ENCODE measurements at regions not wholly inside any gene's neighbourhood (a gene's known extent, or its start where the extent isn't known, plus 50 kb on each side); places are given as distances from the start of the nearest gene placed in this dataset.

DNA sequence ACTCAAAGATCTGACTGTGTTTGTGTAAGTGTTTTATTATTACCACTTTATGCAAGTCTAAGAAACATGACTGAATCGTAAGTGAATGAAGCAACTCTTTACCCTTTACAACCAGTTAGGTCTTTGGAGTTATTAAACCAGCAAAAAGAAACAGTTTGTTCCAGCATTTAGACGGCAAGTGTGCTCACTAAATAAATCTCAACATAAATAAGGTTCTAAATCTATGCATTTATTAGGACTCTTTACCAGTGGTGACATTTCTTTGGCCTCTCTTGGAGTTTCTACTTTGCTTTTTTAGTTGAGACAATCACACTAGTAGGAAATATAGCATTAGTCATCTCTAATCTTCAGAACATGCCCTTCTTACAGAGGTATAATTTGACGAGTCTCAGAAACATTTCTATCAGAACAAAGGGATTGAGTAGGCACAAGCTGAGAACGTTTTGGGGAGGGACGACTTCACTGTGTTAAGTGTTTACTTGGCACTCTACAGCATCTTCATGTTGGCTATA, 739.9 kb upstream of the NR2F2 start:
- Histone ChIP-seq H2BK120ac (replicated peaks; ENCODE audit: low read depth, low read length) (no peak overlapping the region), H4K8ac (ENCODE audit: extremely low read depth, insufficient read depth, low read length) (no peak overlapping the region), H2AK5ac (ENCODE audit: low read depth, low read length) (no peak overlapping the region), H3K14ac (ENCODE audit: insufficient read length) (no peak overlapping the region), H3K4me1 (replicated peaks in 1 of 4; ENCODE audit: control insufficient read depth in 3 of 4, insufficient read depth in 4 of 4, low read length in 3 of 4) (no peaks in the 10 kb centered on the region), H2BK5ac (ENCODE audit: low read depth, low read length) (no peak overlapping the region), H2BK12ac (ENCODE audit: low read depth, low read length) (no peak overlapping the region), H3K36me3 (ENCODE audit: control insufficient read depth in 2 of 4, insufficient read depth in 4 of 4, low read length in 3 of 4) (no peaks in the 10 kb centered on the region), H3K56ac (replicated peaks; ENCODE audit: insufficient read length, low read depth, low read length) (no peak overlapping the region), H3K9me3 (ENCODE audit: insufficient read depth in 2 of 2, low read depth in 1 of 2, low read length in 1 of 2) (no peaks in the 10 kb centered on the region), H3K18ac (ENCODE audit: extremely low read depth, low read length) (no peak overlapping the region), H3K9ac (replicated peaks in 1 of 4; ENCODE audit: extremely low read depth in 1 of 4, low read depth in 3 of 4, low read length in 3 of 4) (no peak overlapping the region), H3K4ac (replicated peaks; ENCODE audit: insufficient read length, low read depth, low read length) (no peak overlapping the region), H4K5ac (ENCODE audit: insufficient read length, low read depth, low read length) (no peak overlapping the region), H2BK15ac (ENCODE audit: low read length) (no peak overlapping the region), H3K27me3 (replicated peaks in 1 of 4; ENCODE audit: control insufficient read depth in 3 of 4, extremely low read depth in 1 of 4, insufficient read depth in 3 of 4, low read length in 3 of 4) (no peaks in the 10 kb centered on the region), H3K23me2 (ENCODE audit: low read depth, low read length) (no peaks in the 10 kb centered on the region), H3K4me2 (ENCODE audit: insufficient read depth in 1 of 2, low read depth in 2 of 2, low read length in 2 of 2) (no peak overlapping the region), H4K20me1 (replicated peaks in 1 of 2; ENCODE audit: control insufficient read depth in 1 of 2, insufficient read depth in 2 of 2, low read length in 2 of 2) (no peaks in the 10 kb centered on the region), H3K27ac (ENCODE audit: low read depth, low read length) (no peak overlapping the region), H3K23ac (ENCODE audit: insufficient read length) (no peak overlapping the region), H2BK20ac (ENCODE audit: low read length) (no peak overlapping the region), H3K79me2 (ENCODE audit: control insufficient read depth in 1 of 2, insufficient read depth in 2 of 2, low read length in 2 of 2) (no peaks in the 10 kb centered on the region), H2AFZ (ENCODE audit: low read length) (peak overlapping the region; percentile 38; the same call in 1 of the 2 replicates), H4K91ac (replicated peaks; ENCODE audit: insufficient read length, low read length) (no peak overlapping the region), H3K79me1 (ENCODE audit: low read depth, low read length) (no peaks in the 10 kb centered on the region), H3K4me3 (ENCODE audit: extremely low read depth in 1 of 4, insufficient read depth in 2 of 4, low read depth in 3 of 4, low read length in 4 of 4) (no peak overlapping the region)
- TF ChIP-seq, protein P1, sequence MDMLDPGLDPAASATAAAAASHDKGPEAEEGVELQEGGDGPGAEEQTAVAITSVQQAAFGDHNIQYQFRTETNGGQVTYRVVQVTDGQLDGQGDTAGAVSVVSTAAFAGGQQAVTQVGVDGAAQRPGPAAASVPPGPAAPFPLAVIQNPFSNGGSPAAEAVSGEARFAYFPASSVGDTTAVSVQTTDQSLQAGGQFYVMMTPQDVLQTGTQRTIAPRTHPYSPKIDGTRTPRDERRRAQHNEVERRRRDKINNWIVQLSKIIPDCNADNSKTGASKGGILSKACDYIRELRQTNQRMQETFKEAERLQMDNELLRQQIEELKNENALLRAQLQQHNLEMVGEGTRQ (IDR thresholded peaks at IDR 0.05; ENCODE audit: low read length) = no peak
- no peak for TF ChIP-seq SP2 (IDR thresholded peaks at IDR 0.05; ENCODE audit: low read length)
- CTCF ChIA-PET (ENCODE audit: partially characterized antibody) = no interaction called here
- FAIRE-seq (no peak), DNase-seq (ENCODE audit: low read depth in 1 of 2, low spot score in 2 of 2) (no peak)
- POLR2A ChIA-PET (ENCODE audit: partially characterized antibody) = no interaction called here
- WGBS, 2 experiments (ENCODE audit: extremely low coverage in 1 of 2, insufficient coverage in 1 of 2, insufficient read length in 1 of 2, insufficient replicate concordance in 2 of 2, low coverage in 1 of 2, low lambda C conversion rate in 2 of 2, missing lambda C conversion rate in 1 of 2) = 65% methylated on average over 5 of the region's 5 CpGs; no CpG with 5 or more reads in 1 of the 2 experiments

All from H1 (cell line).